Stimulated activated naive CD4-positive, alpha-beta T cell treated with Interleukin-2 at 50 U/mL for 16 hours (primary cell): ENCODE measurements at regions not wholly inside any gene's neighbourhood (a gene's known extent, or its start where the extent isn't known, plus 50 kb on each side); places are given as distances from the start of the nearest gene placed in this dataset.
"Not testable (repeated sequence)": the region's sequence is repeated elsewhere in the genome, so short reads cannot be mapped to it uniquely, and the experiment has no call there.

Experiments used
- DNase-seq: peaks from one replicate; lab custom pipeline; 2025; lab: John Stamatoyannopoulos, UW

- DNase-seq, result no peak
Measured at GRCh38 chr13:91024157-91024792, 323.2 kb upstream of the MIR17HG start.

GRCh38 chr13:91025442-91025841 lies 322.0 kb upstream of the MIR17HG start:
- DNase-seq, result no peak

- no peak for DNase-seq
Measured at GRCh38 chr13:91031508-91031907, 316.0 kb upstream of the MIR17HG start.

GRCh38 chr13:91032104-91032503 lies 315.4 kb upstream of the MIR17HG start:
- no peak for DNase-seq

GRCh38 chr13:91036886-91037285 lies 310.6 kb upstream of the MIR17HG start:
- no peak for DNase-seq

DNA sequence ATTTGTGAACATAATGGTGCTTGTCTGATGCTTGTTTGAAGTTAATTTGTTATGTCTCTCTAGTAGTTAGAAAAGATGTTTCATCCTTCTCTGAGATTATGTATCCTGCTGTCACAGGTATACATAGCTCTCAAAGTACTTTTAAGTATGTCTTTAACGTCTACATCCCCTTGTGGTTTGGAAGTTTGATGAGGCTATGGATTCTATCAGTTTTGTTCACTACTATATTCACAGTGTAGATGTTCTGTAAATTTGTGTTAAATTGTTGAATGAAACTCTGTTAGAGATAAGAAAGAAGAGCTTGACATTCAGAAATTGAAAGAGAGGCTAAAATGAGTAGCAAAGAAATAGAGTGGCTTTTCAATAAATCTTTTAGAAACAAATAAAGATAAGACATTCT lies 304.6 kb upstream of the MIR17HG start:
- DNase-seq, result no peak

GRCh38 chr13:91045351-91046034 lies 302.0 kb upstream of the MIR17HG start:
- no peak for DNase-seq

GRCh38 chr13:91046715-91047327 lies 300.7 kb upstream of the MIR17HG start:
- no peak for DNase-seq

GRCh38 chr13:91050970-91051369 lies 296.5 kb upstream of the MIR17HG start:
- DNase-seq, result no peak

DNA sequence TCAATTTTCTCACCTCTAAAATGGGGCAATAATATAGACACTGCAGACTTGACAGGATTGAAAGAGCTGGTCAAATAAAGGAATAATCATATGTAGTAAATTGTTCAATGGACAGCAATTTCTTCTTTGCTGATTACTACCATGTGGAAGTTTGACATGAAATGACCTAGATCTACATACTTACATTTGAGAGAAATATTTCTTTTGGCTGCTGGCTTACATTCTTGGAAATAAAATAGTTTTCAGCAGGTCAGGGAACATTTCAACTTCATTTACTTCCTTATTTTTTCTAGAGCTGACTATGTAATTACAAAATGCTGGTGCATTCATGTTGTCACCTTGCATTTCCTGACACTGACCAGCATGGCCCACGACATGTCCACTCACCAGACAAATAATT lies 294.6 kb upstream of the MIR17HG start:
- DNase-seq, result no peak

DNA sequence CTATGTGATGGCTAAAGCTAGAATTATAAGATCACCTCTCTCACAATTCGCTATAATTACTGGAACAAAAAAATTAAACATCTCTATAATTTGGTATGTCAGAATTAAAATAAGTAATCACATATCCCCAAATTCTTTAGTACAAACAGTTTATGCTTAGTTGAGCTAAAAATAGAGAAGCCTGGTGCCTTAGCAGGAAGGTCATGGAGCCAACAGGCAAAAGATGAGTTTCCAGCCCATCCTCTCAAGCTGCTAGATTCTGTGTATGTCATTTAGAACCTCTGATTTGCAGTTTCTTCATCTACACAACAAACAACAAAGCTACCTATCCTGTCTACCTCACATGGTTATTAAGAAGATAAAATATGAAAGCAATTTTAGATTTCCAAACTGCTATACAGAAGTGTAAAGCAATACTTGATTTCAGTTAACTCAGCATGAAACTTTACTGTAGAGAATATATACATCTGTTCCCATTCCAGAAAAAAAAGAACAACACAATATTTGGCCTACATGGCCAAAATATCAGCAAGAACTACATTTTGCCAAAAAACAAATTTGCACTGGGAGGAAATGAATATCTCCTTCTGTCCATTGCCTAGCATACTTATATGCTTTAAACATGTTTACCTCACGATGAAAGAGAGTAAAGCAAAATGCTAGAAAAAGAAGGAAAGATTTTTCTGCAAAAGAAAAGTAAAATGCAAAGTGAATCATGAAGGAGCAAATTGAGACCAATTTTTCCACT lies 294.0 kb upstream of the MIR17HG start:
- DNase-seq, result no peak

- no peak for DNase-seq
Measured at GRCh38 chr13:91054902-91055301, 292.6 kb upstream of the MIR17HG start.

GRCh38 chr13:91056746-91057145 lies 290.7 kb upstream of the MIR17HG start:
- DNase-seq, result no peak

GRCh38 chr13:91057507-91057906 lies 290.0 kb upstream of the MIR17HG start:
- not testable (repeated sequence) for DNase-seq

DNA sequence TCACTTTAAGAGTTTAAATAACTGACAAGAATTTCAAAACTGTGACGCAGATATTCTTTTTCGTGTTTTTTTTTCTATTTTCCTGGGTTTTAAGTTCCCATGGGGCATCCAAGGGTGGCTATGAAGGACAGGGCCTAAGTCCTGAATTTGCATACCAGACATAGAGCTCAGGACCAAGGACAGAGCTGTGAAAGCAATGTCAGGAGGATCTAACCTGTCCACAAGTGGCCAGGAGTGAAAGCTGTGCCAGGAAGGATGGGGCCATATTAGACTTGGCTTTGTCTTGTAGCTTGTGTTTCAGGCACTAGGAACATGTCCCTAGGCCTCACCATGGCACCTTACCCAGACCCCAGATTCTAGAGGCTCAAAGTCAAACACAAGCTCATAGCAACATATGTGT lies 289.4 kb upstream of the MIR17HG start:
- DNase-seq, result no peak

- DNase-seq, result no peak
Measured at GRCh38 chr13:91058919-91059318, 288.6 kb upstream of the MIR17HG start.

DNA sequence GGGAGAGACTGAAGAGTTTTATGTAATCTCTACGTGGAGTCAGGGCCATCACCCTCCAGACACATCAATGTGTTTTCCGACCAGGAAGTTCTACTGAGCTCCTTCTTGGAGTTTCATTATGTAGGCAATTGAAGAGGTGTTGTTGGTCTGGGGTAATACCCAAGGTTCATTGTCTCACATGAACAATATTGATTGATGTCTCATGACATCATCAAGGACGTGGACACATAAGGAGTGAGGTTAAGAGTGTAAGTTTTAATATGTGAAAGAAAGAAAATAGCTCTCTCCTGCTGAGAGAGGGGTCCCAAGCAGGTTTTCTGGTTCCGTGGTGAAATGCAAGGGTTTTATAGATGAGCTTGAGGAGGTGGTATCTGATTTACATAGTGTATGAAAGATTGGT lies 280.7 kb upstream of the MIR17HG start:
- DNase-seq, result no peak

- no peak for DNase-seq
Measured at GRCh38 chr13:91072486-91072885, 275.0 kb upstream of the MIR17HG start.

DNA sequence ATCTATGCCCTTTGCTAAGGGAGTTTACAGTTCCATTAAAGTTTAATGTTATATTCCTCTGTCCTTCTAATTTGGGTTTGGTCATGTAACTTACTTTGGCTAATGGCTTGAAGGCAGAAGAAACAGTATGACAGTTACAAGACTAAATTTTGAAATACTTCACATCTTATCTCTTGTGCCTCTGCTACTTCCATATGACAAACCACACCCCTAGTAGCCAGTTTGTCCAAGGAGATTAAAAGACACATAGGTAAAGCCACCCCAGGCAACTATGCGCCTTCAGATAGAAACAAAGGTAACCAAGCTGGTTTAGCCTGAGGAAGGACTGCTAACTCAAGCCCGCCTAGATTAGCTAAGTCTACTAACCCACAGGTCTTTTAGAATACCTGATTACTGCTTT lies 273.4 kb upstream of the MIR17HG start:
- no peak for DNase-seq

DNA sequence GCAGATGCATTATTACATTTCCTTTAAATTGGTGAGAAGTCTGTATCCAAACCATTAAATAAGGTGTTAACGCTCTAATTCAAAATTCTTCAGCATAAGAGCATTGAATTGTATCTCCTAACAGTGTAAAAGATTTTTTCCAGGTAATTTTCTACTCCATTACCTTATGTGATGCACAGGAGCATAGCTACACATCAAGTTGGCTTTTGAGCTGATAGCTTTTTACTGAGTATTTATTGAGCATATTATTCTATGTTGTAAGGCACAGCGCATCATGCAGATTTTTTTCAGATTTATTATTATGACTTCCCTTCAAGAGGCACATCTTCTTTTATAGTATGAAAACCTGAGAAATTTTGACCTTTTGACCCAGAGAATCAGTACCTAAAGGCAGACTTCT lies 270.7 kb upstream of the MIR17HG start:
- no peak for DNase-seq

- DNase-seq, result no peak
Measured at GRCh38 chr13:91078093-91078679, 269.3 kb upstream of the MIR17HG start.

GRCh38 chr13:91079176-91079575 lies 268.3 kb upstream of the MIR17HG start:
- no peak for DNase-seq
